H4 (cell line): ENCODE measurements at regions not wholly inside any gene's neighbourhood (a gene's known extent, or its start where the extent isn't known, plus 50 kb on each side); places are given as distances from the start of the nearest gene placed in this dataset.
A peak's percentile ranks its signal among the peaks of the same experiment; 100 is the strongest.

Experiments used
- DNase-seq: peaks from one replicate; pipeline ENCODE4 v3.0.0-alpha.2; 2015; ENCODE audit warnings: low spot score

- DNase-seq, result no peak
Measured at GRCh38 chr12:34395056-34396005, 373.0 kb downstream of the ALG10 start.

- DNase-seq, result no peak
Measured at GRCh38 chr12:34396006-34396860, 373.9 kb downstream of the ALG10 start.

GRCh38 chr12:34396861-34397590 is 374.7 kb downstream of the ALG10 start:
- no peak for DNase-seq

DNA sequence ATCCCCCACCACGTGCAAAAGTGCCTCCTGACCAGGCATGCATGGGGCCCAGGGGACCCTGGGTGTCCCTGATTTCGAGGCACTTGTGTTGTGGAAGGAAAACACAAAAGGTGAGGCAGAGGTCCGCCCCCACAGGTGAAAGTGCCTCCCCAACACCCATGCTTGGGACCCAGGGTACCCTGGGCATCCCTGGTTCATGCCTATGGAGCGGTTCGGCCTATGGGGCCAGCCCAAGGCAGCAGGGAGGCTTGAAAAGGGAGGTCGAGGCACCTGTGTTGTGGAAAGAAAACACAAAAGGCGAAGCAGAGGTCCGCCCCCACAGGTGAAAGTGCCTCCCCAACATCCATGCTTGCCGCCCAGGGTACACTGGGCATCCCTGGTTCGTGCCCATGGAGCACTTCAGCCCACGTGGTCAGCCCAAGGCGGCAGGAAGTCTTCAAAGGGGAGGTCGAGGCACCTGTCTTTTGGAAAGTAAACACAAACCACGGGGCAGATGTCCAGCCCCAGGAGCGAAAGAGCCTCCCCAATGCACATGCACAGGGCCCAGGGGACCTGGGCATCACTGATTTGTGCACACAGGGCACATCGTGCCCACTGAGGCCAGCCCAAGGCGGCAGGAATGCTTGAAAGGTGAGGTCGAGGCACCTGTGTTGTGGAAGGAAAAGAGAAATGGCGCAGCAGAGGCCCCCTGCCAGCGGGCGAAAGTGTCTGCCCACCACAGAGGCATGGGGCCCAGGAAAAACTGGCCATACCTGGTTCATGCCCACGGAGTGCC is 375.5 kb downstream of the ALG10 start:
- DNase-seq, result no peak

DNA sequence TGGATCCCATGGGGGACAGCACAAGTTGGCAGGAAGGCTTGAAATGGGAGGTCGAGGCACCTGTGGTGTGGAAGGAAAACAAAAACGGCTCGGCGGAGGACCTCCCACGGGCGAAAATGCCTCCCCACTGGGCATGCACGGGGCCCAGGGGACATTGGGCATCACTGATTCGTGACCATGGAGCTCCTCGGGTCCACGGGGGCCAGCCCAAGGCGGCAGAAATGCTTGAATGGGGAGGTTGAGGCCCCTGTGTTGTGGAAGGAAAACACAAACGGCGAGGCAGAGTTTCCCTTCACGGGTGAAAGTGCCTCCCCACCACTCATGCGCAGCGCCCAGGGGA is 376.0 kb downstream of the ALG10 start:
- no peak for DNase-seq

DNA sequence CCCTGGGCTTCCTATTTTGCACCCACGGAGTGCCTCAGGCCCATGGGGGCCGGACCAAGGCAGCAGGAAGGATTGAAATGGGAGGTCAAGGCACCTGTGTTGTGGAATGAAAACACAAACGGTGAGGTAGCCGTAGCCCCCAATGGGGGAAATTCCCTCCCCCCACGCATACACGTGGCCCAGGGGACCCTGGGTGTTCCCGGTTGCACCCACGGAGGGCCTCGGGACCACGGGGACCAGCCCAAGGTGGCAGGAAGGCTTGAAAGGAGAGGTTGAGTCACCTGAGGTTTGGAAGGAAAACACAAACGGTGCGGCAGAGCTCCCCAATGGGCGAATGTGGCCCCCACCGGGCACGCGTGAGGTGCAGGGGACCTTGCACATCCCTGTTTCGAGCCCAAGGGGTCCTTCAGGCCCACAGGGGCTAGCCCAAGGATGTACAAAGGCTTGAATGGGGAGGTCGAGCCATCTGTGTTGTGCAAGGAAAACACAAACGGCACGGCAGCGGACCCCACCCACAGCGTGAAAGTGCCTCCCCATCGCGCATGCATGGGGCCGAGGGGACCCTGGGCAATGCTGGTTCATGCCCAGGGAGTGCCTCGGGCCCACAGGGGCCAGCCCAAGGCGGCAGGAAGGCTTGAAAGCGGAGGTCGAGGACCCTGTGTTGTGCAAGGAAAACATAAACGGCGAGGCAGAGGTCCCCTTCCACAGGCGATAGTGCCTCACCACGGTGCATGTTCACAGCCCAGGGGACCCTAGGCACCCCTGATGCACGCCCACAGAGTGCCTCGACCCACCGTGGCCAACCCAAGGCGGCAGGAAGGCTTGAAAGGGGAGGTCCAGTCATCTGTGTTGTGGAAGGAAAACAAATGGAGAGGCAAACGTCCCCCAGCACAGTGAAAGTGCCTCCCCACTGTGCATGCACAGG is 376.7 kb downstream of the ALG10 start:
- no peak for DNase-seq

GRCh38 chr12:34399631-34400410 is 377.5 kb downstream of the ALG10 start:
- peak; percentile 0 for DNase-seq

- DNase-seq, result peak; percentile 0
Measured at GRCh38 chr12:34400411-34400881, 378.1 kb downstream of the ALG10 start.

DNA sequence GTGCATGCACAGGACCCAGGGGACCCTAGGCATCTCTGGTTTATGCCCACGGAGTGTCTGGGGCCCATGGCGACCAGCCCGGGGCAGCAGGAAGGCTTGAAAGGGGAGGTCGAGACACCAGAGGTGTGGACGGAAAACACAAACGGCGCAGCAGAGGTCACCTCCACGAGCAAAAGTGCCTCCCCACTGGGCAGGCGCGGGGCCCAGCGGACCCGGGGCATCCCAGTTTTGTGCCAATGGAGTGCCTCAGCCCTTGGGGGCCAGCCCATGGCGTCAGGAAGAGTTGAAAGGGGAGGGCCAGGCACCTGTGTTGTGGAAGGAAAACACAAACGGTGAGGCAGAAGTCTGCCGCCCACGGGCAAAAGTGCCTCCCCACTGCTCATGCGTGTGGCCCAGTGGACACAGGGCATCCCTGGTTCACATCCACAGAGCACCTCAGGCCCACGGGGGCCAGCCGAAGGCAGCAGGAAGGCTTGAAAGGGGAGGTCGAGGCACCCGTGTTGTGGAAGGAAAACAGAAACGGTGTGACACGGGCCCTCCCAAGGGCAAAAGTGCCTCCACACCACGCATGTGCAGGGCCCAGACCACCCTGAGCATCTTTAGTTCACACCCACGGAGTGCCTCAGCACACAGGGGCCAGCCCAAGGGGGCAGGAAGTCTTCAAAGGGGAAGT is 378.8 kb downstream of the ALG10 start:
- DNase-seq, result peak; percentile 0

- no peak for DNase-seq
Measured at GRCh38 chr12:34401659-34402227, 379.4 kb downstream of the ALG10 start.

DNA sequence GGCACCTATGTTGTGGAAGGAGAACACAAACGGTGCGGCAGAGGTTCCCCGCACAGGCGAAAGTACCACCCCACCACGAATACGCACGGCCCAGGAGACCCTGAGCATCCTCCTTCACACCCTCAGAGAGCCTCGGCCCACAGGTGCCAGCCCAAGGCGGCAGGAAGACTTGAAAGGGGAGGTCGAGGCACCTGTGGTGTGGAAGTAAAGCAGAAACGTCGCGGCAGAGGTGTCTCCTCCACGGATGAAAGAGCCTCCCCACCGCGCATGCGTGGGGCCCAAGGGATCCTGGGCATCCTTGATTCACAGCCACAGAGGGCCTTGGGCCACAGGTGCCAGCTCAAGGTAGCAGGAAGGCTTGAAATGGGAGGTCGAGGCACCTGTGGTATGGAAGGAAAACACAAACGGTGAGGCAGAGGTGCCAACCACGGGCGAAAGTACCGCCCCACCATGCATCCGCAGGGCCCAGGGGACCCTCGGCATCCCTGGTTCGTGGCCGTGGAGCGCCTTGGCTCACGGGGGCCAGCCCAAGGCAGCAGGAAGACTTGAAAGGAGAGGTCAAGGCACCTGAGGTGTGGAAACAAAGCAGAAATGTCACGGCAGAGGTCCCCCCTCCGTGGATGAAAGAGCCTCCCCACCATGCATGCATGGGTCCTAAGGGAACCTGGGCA is 380.1 kb downstream of the ALG10 start:
- peak; percentile 1 for DNase-seq

GRCh38 chr12:34402899-34403705 is 380.8 kb downstream of the ALG10 start:
- DNase-seq, result peak; percentile 0

- no peak for DNase-seq
Measured at GRCh38 chr12:34403706-34404376, 381.5 kb downstream of the ALG10 start.

DNA sequence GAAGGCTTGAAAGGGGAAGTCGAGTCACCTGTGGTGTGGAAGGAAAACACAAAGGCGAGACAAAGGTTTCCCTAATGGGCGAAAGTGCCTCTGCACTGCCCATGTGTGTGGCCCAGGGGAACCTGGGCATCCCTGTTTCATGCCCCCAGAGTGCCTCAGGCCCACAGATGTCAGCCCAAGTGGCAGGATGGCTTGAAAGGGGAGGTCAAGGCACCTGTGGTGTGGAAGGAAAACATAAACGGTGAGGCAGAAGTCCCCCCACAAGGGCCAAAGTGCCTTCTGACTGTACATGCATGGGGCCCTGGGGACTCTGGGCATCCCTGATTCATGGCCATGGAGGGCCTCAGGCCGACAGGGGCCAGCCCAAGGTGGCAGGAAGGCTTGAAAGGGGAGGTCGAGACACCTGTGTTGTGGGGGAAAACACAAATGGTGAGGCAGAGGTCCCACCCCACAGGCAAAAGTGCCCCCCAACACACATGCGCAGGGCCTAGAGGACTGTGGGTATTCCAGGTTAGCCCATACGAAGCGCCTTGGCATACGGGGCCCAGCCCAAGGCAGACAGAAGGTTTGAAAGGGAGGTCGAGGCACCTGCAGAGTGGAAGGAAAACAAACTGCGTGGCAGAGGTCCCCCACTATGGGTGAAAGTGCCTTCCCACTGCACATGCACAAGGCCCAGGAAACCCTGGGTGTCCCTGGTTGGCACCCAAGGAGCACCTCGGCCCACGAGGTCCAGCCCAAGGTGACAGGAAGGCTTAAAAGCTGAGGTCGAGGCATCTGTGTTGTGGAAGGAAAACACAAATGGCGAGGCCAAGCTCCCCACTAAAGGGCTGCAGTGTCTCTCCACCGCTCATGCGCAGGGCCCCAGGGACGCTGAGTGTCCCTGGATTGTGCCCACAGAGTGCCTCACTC is 382.3 kb downstream of the ALG10 start:
- peak; percentile 1 for DNase-seq
